ENCODE measurements at regions not wholly inside any gene's neighbourhood (a gene's known extent, or its start where the extent isn't known, plus 50 kb on each side); places are given as distances from the start of the nearest gene placed in this dataset. TPM values are rescaled to one million over a fixed set of nuclear protein-coding genes. Genes with fewer than 3 reads are reported as not detected.

Small RNA genes lying in the stretch of these regions (small RNA-seq; reads per million reads assigned to genes)
- gene RNU6-1228P = not detected

Measured in hepatocyte (in vitro differentiated cells).